Nephron progenitor cell (in vitro differentiated cells): ENCODE measurements at regions not wholly inside any gene's neighbourhood (a gene's known extent, or its start where the extent isn't known, plus 50 kb on each side); places are given as distances from the start of the nearest gene placed in this dataset.

Source experiments
- DNase-seq: peaks from one replicate; pipeline ENCODE4 v3.0.0; 2021
- H3K27ac Mint-ChIP-seq: 2 replicates; pipeline ENCODE4 v1.8.0; 2021; ENCODE audit warnings: mild to moderate bottlenecking, moderate library complexity, mixed read lengths
- H3K27me3 Mint-ChIP-seq: 2 replicates; pipeline ENCODE4 v1.8.0; 2021; ENCODE audit warnings: mild to moderate bottlenecking, low read depth, mixed read lengths; ENCODE audit not compliant: poor library complexity
- H3K36me3 Mint-ChIP-seq: 2 replicates; pipeline ENCODE4 v1.8.0; 2021; ENCODE audit warnings: low read depth, mixed read lengths
- H3K4me1 Mint-ChIP-seq: 2 replicates; pipeline ENCODE4 v1.8.0; 2021; ENCODE audit warnings: mixed read lengths
- H3K4me3 Mint-ChIP-seq: 2 replicates; pipeline ENCODE4 v1.8.0; 2021; ENCODE audit warnings: mild to moderate bottlenecking, moderate library complexity, mixed read lengths
- H3K9me3 Mint-ChIP-seq: 2 replicates; pipeline ENCODE4 v1.8.0; 2021; ENCODE audit warnings: mild to moderate bottlenecking, moderate library complexity, mixed read lengths
- TF ChIP-seq, protein P1 (sequence below): fragments of 200-600 bp; sonication (generic); IDR thresholded peaks from 2 replicates; pipeline ENCODE4 v1.5.0; 2021; ENCODE audit warnings: antibody characterized with exemption

DNA sequence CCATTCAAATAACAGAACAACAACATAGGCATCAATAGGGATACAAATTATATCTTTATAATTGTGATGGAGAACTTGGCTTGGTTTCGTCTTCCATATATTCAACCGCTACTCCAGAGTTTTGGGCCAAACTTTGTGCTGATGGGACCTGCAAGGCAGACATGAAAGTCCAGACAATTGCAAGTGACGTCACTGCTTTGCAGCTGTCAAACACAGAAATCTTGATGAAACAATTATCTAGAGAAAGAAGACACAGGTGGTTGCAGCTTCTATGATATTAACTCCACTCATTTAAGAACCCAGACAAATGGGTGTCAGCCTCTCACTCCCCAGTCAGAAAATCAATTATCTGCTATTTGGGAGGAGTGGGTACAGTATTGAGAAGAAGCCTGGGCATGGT is 390.6 kb downstream of the NUF2 start:
- TF ChIP-seq, protein P1, sequence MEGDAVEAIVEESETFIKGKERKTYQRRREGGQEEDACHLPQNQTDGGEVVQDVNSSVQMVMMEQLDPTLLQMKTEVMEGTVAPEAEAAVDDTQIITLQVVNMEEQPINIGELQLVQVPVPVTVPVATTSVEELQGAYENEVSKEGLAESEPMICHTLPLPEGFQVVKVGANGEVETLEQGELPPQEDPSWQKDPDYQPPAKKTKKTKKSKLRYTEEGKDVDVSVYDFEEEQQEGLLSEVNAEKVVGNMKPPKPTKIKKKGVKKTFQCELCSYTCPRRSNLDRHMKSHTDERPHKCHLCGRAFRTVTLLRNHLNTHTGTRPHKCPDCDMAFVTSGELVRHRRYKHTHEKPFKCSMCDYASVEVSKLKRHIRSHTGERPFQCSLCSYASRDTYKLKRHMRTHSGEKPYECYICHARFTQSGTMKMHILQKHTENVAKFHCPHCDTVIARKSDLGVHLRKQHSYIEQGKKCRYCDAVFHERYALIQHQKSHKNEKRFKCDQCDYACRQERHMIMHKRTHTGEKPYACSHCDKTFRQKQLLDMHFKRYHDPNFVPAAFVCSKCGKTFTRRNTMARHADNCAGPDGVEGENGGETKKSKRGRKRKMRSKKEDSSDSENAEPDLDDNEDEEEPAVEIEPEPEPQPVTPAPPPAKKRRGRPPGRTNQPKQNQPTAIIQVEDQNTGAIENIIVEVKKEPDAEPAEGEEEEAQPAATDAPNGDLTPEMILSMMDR: no peak
- no peaks in the 10 kb centered on the region for H3K9me3 Mint-ChIP-seq
- H3K4me3 Mint-ChIP-seq: no peak overlapping the region
- H3K4me1 Mint-ChIP-seq: no peaks in the 10 kb centered on the region
- peaks cover 8% of the 10 kb centered on the region for H3K27me3 Mint-ChIP-seq
- no peak for DNase-seq
- no peak overlapping the region for H3K27ac Mint-ChIP-seq
- H3K36me3 Mint-ChIP-seq: no peaks in the 10 kb centered on the region

DNA sequence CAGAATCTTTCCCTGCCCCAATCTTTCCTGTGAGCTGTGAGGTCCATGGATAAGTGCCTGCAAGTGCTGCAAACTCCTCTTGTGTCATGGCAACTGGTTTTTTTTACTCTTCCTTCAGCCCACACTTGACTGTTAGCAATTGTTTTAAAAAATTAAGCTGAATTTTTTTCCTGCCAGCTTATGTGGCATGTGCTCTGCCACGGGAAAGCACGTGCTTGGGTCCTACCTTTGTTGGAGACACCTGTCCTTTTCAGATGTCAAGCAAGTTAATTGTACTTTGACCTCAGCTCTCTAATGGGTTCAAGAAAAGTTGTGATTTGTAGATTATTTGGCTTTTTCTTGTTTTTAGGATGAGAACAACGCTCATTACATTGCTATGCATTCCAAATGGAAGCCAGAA is 398.5 kb downstream of the NUF2 start:
- no peak overlapping the region for H3K27ac Mint-ChIP-seq
- H3K4me1 Mint-ChIP-seq: no peaks in the 10 kb centered on the region
- H3K4me3 Mint-ChIP-seq: no peak overlapping the region
- no peaks in the 10 kb centered on the region for H3K36me3 Mint-ChIP-seq
- no peak for DNase-seq
- peaks cover 3% of the 10 kb centered on the region for H3K27me3 Mint-ChIP-seq
- H3K9me3 Mint-ChIP-seq: peaks cover 30% of the 10 kb centered on the region
- TF ChIP-seq, protein P1: no peak

DNA sequence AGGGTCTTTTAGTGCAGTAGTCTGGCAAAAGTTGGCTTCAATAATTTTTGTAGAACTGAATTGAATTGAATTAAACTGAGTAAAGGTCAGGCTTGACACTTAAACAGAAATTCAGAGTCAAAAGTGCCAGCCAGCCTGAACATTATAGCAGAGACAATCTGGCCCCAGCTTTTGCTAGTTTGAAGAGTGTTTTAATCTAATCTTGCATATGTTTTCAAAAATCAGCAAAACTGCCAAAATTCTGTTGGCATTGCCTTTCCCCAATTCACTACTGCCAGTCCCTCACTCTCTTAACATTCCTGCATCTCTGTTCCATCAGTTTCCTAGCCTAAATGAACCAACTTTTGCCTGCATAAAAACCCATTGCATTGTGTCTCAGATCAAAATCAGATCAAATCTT is 403.8 kb downstream of the NUF2 start:
- no peaks in the 10 kb centered on the region for H3K36me3 Mint-ChIP-seq
- no peak for DNase-seq
- TF ChIP-seq, protein P1: no peak
- H3K4me1 Mint-ChIP-seq: no peaks in the 10 kb centered on the region
- H3K4me3 Mint-ChIP-seq: no peak overlapping the region
- peaks cover 3% of the 10 kb centered on the region for H3K27me3 Mint-ChIP-seq
- no peak overlapping the region for H3K27ac Mint-ChIP-seq
- H3K9me3 Mint-ChIP-seq: peaks cover 6% of the 10 kb centered on the region

DNA sequence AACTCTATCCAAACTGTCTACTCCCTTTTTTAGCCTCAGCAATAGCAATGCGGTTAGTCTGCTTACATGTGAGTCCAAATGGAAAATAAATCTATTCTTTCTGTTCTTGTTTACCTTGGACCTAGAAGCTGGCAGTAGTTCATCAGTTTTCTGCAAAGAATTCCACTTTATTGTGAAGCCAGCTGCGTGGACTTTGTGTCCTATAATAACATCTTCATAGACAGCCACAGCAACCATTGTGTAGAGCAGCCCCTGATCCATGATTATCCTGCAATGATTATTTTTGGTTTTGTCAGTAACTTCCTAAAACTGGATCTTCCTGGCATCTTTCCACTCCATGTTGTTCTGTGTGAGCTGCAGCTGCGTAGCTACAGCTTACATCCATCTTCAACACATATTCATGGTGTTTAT is 408.7 kb downstream of the NUF2 start:
- TF ChIP-seq, protein P1: no peak
- DNase-seq: no peak
- H3K36me3 Mint-ChIP-seq: no peaks in the 10 kb centered on the region
- no peaks in the 10 kb centered on the region for H3K27me3 Mint-ChIP-seq
- no peaks in the 10 kb centered on the region for H3K4me1 Mint-ChIP-seq
- H3K9me3 Mint-ChIP-seq: peaks cover 6% of the 10 kb centered on the region
- no peak overlapping the region for H3K4me3 Mint-ChIP-seq
- no peak overlapping the region for H3K27ac Mint-ChIP-seq

DNA sequence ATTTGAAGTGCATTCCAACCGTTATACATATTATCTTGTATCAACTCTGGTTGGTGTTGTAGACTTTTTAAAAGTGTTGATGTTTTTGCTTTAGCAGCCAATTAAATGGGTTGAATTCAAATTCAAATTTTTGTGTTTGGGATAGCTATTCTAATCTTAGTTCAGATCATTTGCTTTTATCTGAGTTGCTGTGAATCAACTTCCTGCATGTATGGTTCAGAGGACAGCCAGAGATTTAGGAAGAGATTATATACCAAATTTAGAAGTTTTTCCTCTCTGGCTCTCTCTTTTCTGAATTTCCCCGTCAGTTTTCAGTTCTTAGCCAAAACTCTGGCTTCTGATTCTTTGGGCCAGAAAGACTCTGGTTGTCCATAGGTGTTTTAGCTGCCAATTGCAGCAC is 415.5 kb downstream of the NUF2 start:
- H3K27me3 Mint-ChIP-seq: no peaks in the 10 kb centered on the region
- no peaks in the 10 kb centered on the region for H3K36me3 Mint-ChIP-seq
- TF ChIP-seq, protein P1: no peak
- H3K4me1 Mint-ChIP-seq: no peaks in the 10 kb centered on the region
- H3K9me3 Mint-ChIP-seq: peaks cover 10% of the 10 kb centered on the region
- H3K4me3 Mint-ChIP-seq: no peak overlapping the region
- no peak for DNase-seq
- no peak overlapping the region for H3K27ac Mint-ChIP-seq

DNA sequence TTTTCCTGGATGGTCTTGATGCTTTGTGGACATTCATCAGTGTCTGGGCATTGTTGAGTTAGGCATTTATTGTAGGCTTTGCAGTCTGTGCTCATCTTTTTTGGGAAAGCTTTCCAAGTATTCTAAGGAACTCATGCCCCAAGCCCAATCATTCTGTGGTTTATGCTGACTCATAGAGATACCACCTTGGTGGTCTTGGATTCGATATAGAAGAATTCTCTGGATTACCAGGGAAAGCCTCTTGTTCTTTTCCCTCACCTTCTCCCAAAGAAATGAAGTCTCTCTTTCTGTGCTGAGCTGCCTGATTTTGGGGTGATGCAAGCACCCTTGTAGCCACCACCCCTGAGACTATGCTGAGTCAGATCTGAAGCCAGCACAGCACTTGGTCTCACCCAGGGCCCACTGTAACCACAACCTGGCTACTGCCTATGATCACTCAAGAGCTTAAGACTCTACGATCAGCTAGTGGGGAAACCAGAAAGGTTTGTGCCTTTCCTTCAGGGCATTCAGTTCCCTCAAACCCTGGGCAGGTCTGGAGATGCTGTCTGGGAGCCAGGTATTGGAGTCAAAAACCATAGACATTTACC is 422.6 kb downstream of the NUF2 start:
- Mint-ChIP-seq H3K4me1 (no peaks in the 10 kb centered on the region), H3K27ac (no peak overlapping the region), H3K9me3 (peaks cover 36% of the 10 kb centered on the region), H3K27me3 (no peaks in the 10 kb centered on the region), H3K36me3 (no peaks in the 10 kb centered on the region), H3K4me3 (no peak overlapping the region)
- DNase-seq: no peak
- TF ChIP-seq, protein P1: no peak
